K562 (cell line): ENCODE measurements at regions not wholly inside any gene's neighbourhood (a gene's known extent, or its start where the extent isn't known, plus 50 kb on each side); places are given as distances from the start of the nearest gene placed in this dataset.

Experiments used
- ATAC-seq: fragments of 200-7000 bp; cut with Tn5 transposase; 3 replicates; pipeline ENCODE4 v1.9.1; 2020; ENCODE audit warnings: moderate library complexity
- BruUV-seq: library from RNA; stranded (reverse); fragments of 400-500 nt; replicated peaks from 2 replicates; lab custom pipeline; 2021; lab: Mats Ljungman, UMichigan
- CTCF ChIA-PET: fragments of 300-600 bp; formaldehyde crosslinking; extraction: SDS; loops from one replicate; lab custom pipeline; 2021; ENCODE audit warnings: low intra/inter-chr PET ratio; lab: Yijun Ruan, JAX
- POLR2A ChIA-PET: fragments of 300-600, 350-650 bp; sonication (Branson Sonifier 250); formaldehyde crosslinking; extraction: SDS; loops from one replicate; lab custom pipeline; 2021; ENCODE audit warnings: antibody characterized with exemption, inconsistent platforms; lab: Yijun Ruan, JAX
- DNase-seq, 4 experiments: peaks; one replicate each; pipeline versions ENCODE4 v3.0.0 to v3.0.0-alpha.2; 2011 to 2018; ENCODE audit warnings: low spot score in 3 of 4, mixed read lengths in 3 of 4; ENCODE audit errors: extremely low read depth in 1 of 4
- FAIRE-seq: peaks from 2 replicates; lab custom pipeline; 2011; peaks lifted over from hg19 to GRCh38; lab: Jason Lieb, UNC
- H2AFZ ChIP-seq: 2 replicates; pipeline ENCODE4 v1.6.0; 2011; ENCODE audit warnings: low read depth, low read length, control low read depth, inconsistent platforms
- H3K27ac ChIP-seq: fragments of 200-600 bp; 3 replicates; pipeline ENCODE4 v1.8.0; 2011; ENCODE audit warnings: low read depth, mild to moderate bottlenecking, control low read depth, inconsistent platforms, low read length, moderate library complexity, mixed read lengths; ENCODE audit errors: extremely low read depth
- H3K27me3 ChIP-seq, 2 experiments: fragments of 300-600 bp in 1 of 2; 2 replicates in 1 of 2; 3 replicates in 1 of 2; pipeline versions ENCODE4 v1.6.0 to v1.8.0; 2011; ENCODE audit warnings: inconsistent platforms in 2 of 2, low read length in 2 of 2, mild to moderate bottlenecking in 1 of 2, mixed read lengths in 1 of 2, moderate library complexity in 1 of 2; ENCODE audit not compliant: control insufficient read depth in 2 of 2, insufficient read depth in 2 of 2
- H3K36me3 ChIP-seq: fragments of 300-600 bp; 3 replicates; pipeline ENCODE4 v1.8.0; 2011; ENCODE audit warnings: mild to moderate bottlenecking, low read length, inconsistent platforms; ENCODE audit not compliant: control insufficient read depth, insufficient read depth
- H3K4me1 ChIP-seq, 2 experiments: fragments of 200-600 bp in 1 of 2; replicated peaks in 1 of 2; 2 replicates in 1 of 2; 3 replicates in 1 of 2; pipeline versions ENCODE4 v1.5.1 to v1.8.0; 2011; ENCODE audit warnings: inconsistent platforms in 2 of 2, low read length in 2 of 2, mild to moderate bottlenecking in 1 of 2, mixed read lengths in 1 of 2, moderate library complexity in 1 of 2; ENCODE audit not compliant: control insufficient read depth in 2 of 2, insufficient read depth in 2 of 2
- H3K4me2 ChIP-seq: 2 replicates; pipeline ENCODE4 v1.6.1; 2011; ENCODE audit warnings: low read length, control low read depth, inconsistent platforms, mixed read lengths; ENCODE audit not compliant: insufficient read depth
- H3K4me3 ChIP-seq: fragments of 200-600 bp; sonication (generic), shearing (Covaris generic); 2 replicates; pipeline ENCODE4 v1.5.1; 2016; ENCODE audit warnings: control low read depth, inconsistent platforms
- H3K79me2 ChIP-seq: fragments of 200-600 bp; 3 replicates; pipeline ENCODE4 v1.8.0; 2011; ENCODE audit warnings: low read length, inconsistent platforms; ENCODE audit not compliant: control insufficient read depth, insufficient read depth
- H3K9ac ChIP-seq, 2 experiments: 2 replicates each; pipeline versions ENCODE4 v1.6.0 to v1.6.1; 2011; ENCODE audit warnings: low read depth in 2 of 2, low read length in 2 of 2, control low read depth in 1 of 2, inconsistent platforms in 1 of 2, mild to moderate bottlenecking in 1 of 2, mixed read lengths in 1 of 2; ENCODE audit not compliant: insufficient read depth in 1 of 2
- H3K9me1 ChIP-seq: one replicate; pipeline ENCODE4 v1.6.0; 2011; ENCODE audit warnings: inconsistent platforms, mild to moderate bottlenecking, low read length, moderate library complexity; ENCODE audit not compliant: control insufficient read depth, insufficient read depth
- H3K9me3 ChIP-seq: replicated peaks from 2 replicates; pipeline ENCODE4 v1.5.1; 2011; ENCODE audit warnings: low read depth, low read length, inconsistent platforms; ENCODE audit not compliant: control insufficient read depth, insufficient read depth
- H4K20me1 ChIP-seq: replicated peaks from 2 replicates; pipeline ENCODE4 v1.6.1; 2011; ENCODE audit warnings: low read length, inconsistent platforms, mixed read lengths; ENCODE audit not compliant: control insufficient read depth, insufficient read depth
- BRD4 ChIP-seq: fragments of 200-600 bp; sonication (generic); IDR thresholded peaks from 2 replicates; pipeline ENCODE4 v1.6.1; 2017; ENCODE audit warnings: inconsistent platforms
- CC2D1A ChIP-seq: fragments of 450-650 bp; IDR thresholded peaks from 2 replicates; pipeline ENCODE4 v1.6.1; 2017; ENCODE audit warnings: mild to moderate bottlenecking
- CEBPB ChIP-seq: fragments of 450-650 bp; IDR thresholded peaks from 2 replicates; pipeline ENCODE4 v1.6.1; 2016; ENCODE audit warnings: missing genetic modification characterization, missing compliant biosample characterization
- CEBPG ChIP-seq, 3 experiments: fragments of 200-800 bp in 1 of 3; sonication (Bioruptor generic) in 1 of 3; sonication (generic) in 1 of 3; formaldehyde crosslinking in 1 of 3; IDR thresholded peaks in 2 of 3; conservative IDR thresholded peaks in 1 of 3; 2 replicates each; pipeline versions ENCODE4 v1.6.1 to v1.8.0; 2016 to 2022; ENCODE audit warnings: missing compliant biosample characterization in 2 of 3, missing genetic modification characterization in 2 of 3, mild to moderate bottlenecking in 1 of 3, missing genetic modification reagents in 1 of 3
- FIP1L1 ChIP-seq: fragments of 200-400 bp; formaldehyde crosslinking; IDR thresholded peaks from 2 replicates; pipeline ENCODE4 v1.6.1; 2018; ENCODE audit warnings: mild to moderate bottlenecking, low read depth, low read length; ENCODE audit not compliant: poor library complexity, severe bottlenecking
- HOXB6 ChIP-seq: fragments of 250-450 bp; sonication (Bioruptor Pico); IDR thresholded peaks from 2 replicates; pipeline ENCODE4 v1.5.1; 2022; ENCODE audit warnings: mild to moderate bottlenecking, borderline replicate concordance
- NR1H2 ChIP-seq: sonication (generic); formaldehyde crosslinking; IDR thresholded peaks from 2 replicates; pipeline ENCODE4 v1.4.0; 2020; ENCODE audit warnings: mild to moderate bottlenecking, missing genetic modification reagents
- RBFOX2 ChIP-seq: fragments of 200-400 bp; formaldehyde crosslinking; IDR thresholded peaks from 2 replicates; pipeline ENCODE4 v1.6.1; 2017; ENCODE audit warnings: low read depth, mild to moderate bottlenecking, low read length, moderate library complexity
- SAFB ChIP-seq: fragments of 200-400 bp; formaldehyde crosslinking; IDR thresholded peaks from 2 replicates; pipeline ENCODE4 v1.6.1; 2017; ENCODE audit warnings: low read depth, low read length, borderline replicate concordance
- ZBTB7A ChIP-seq: IDR thresholded peaks from 2 replicates; pipeline ENCODE4 v1.6.1; 2011; ENCODE audit warnings: low read depth, mild to moderate bottlenecking, low read length, moderate library complexity, borderline replicate concordance; ENCODE audit not compliant: control insufficient read depth
- ZNF175 ChIP-seq: fragments of 200-800 bp; sonication (Bioruptor generic); IDR thresholded peaks from 2 replicates; pipeline ENCODE4 v1.6.1; 2016; ENCODE audit warnings: low read depth, mild to moderate bottlenecking, missing genetic modification characterization, missing compliant biosample characterization
- ZNF551 ChIP-seq: fragments of 250-450 bp; sonication (Bioruptor Pico); IDR thresholded peaks from 2 replicates; pipeline ENCODE4 v1.5.0; 2021; ENCODE audit warnings: mild to moderate bottlenecking, moderate library complexity
- WGBS: fragments of 100-300 bp; shearing (Covaris generic); methylation state at CpG from one replicate; pipeline ENCODE4 v1.1.6; 2016; ENCODE audit warnings: low coverage, mixed read lengths; ENCODE audit not compliant: insufficient coverage; ENCODE audit errors: missing lambda C conversion rate; 5-methylcytosine and 5-hydroxymethylcytosine counted together
- in situ Hi-C: fragments of 300-500 bp; cut with MboI; formaldehyde crosslinking; loops from 4 replicates; pipeline ENCODE4 v1.15.0; 2018; ENCODE audit warnings: inconsistent platforms, mixed read lengths
- intact Hi-C: fragments of 100-400 bp; cut with micrococcal nuclease; formaldehyde crosslinking; loops from 2 replicates; pipeline ENCODE4 v1.14.2; 2022

DNA sequence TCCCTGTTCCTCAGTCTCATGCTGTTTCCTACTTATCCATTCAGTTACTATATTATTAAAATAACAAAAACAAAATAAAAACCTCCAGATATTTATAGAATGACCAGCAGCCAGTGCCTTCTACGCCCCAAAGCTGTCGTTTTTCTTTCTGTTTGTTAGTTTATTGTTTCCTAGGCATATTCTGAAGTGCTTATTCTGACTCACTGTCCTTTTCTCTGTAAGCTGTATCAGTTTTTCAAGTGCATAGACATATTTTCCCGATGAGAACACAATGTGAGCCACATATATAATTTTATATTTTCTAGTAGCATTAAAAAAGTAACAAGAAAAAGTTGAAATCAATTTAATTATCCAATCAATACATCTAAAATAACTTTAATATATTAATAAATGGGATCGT is 2158.6 kb upstream of the TENM3 start:
- Histone ChIP-seq H3K4me2 (no peak overlapping the region), H3K9me3 (no peaks in the 10 kb centered on the region; the same call in 1 of the 2 replicates), H3K4me1 (no peaks in the 10 kb centered on the region), H3K79me2 (no peaks in the 10 kb centered on the region), H3K9me1 (no peaks in the 10 kb centered on the region), H4K20me1 (no peaks in the 10 kb centered on the region), H3K27me3 (no peaks in the 10 kb centered on the region), H3K27ac (no peak overlapping the region), H2AFZ (no peak overlapping the region), H3K36me3 (no peaks in the 10 kb centered on the region), H3K4me3 (no peak overlapping the region), H3K9ac (no peak overlapping the region)
- in situ Hi-C loops (no loop called here), intact Hi-C loops (no loop called here)
- ChIA-PET CTCF (no interaction called here), POLR2A (interaction anchor here (0.6 kb wide), 1 partner anchor 172 kb away, joined by 3 read pairs; no protein-coding TSS in a partner anchor)
- TF ChIP-seq BRD4 (no peak), ZNF551 (no peak), SAFB (no peak)
- 0% methylated on average over 4 of the region's 4 CpGs for WGBS
- FAIRE-seq (no peak), ATAC-seq (no peak), DNase-seq (no peak)
- BruUV-seq, result no TSS peak

DNA sequence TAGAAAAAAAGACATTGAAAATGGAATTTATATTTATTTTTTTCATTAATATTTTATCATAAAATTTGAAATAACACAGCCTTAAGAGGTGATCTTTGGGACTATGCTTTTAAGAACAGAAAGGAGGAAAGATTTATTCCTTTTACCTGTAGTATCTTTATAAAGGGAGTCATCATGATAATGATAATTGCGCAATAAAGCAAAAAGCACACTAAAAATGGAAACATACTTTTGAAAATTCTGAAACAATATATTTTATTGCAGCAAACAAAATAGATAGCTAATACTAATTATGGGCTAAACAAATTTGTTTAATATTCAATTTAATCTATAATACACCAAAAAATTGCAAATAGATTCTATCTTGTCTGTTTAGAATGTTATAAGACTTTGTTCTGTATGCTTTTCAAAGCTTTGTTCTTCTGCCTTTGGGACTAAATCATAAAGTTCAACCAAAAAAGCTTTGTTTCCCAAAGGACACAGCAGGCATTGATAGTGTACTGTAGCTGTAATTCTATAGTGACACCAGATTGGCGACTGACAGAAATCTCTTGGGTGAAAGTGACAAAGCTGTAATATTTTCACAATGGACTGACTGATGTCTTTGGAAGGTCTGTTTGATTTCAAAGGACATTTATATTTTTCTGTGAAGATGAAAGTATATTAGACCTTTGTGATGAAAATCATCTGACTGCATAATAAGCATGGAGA is 2156.6 kb upstream of the TENM3 start:
- intact Hi-C loops, result no loop called here
- no peak for TF ChIP-seq CEBPG (CRISPR knock-in tag; IDR thresholded peaks at IDR 0.05)
- TF ChIP-seq CEBPG (tag; conservative IDR thresholded peaks at IDR 0.05 in 1 of 2, IDR thresholded peaks at IDR 0.05 in 1 of 2), result peak in 1 of 2 experiments; percentile 94; a peak in 2 of 4 replicates
- no peak for TF ChIP-seq FIP1L1
- no peak for TF ChIP-seq RBFOX2
- no peak for TF ChIP-seq HOXB6 (CRISPR knock-in tag)
- TF ChIP-seq ZNF175 (CRISPR knock-in tag), result no peak
- TF ChIP-seq CC2D1A, result no peak
- TF ChIP-seq NR1H2 (CRISPR knock-in tag), result no peak
- TF ChIP-seq ZBTB7A, result no peak
- peak; percentile 66 for TF ChIP-seq CEBPB (tag)

More for the DNA sequence above, 2156.6 kb upstream of the TENM3 start:
- Histone ChIP-seq H3K4me2 (no peak overlapping the region), H2AFZ (no peak overlapping the region), H3K79me2 (no peaks in the 10 kb centered on the region), H4K20me1 (no peaks in the 10 kb centered on the region), H3K27me3 (no peaks in the 10 kb centered on the region), H3K27ac (no peak overlapping the region), H3K4me1 (no peaks in the 10 kb centered on the region), H3K36me3 (no peaks in the 10 kb centered on the region), H3K4me3 (no peak overlapping the region), H3K9ac (no peak overlapping the region), H3K9me3 (no peaks in the 10 kb centered on the region), H3K9me1 (no peaks in the 10 kb centered on the region)
- FAIRE-seq, result no peak
- ChIA-PET POLR2A (no interaction called here), CTCF (no interaction called here)
- no TSS peak for BruUV-seq
- in situ Hi-C loops, result no loop called here
- no peak for ATAC-seq
- DNase-seq, result no peak
- 0% methylated on average over 2 of the region's 2 CpGs for WGBS
